HUDEP-2 (cell line): ENCODE measurements at regions not wholly inside any gene's neighbourhood (a gene's known extent, or its start where the extent isn't known, plus 50 kb on each side); places are given as distances from the start of the nearest gene placed in this dataset.

ENCODE experiments used
- DNase-seq, 76 experiments: peaks; one replicate each; lab custom pipeline; 2025; ENCODE audit not compliant: unreplicated experiment in 76 of 76; lab: John Stamatoyannopoulos, UW

- no peak for DNase-seq
Observed at GRCh38 chr3:21801631-21802030, 50.6 kb upstream of the ZNF385D start.

GRCh38 chr3:21803604-21804003 is 52.6 kb upstream of the ZNF385D start:
- DNase-seq, result no peak

- no peak for DNase-seq
Observed at GRCh38 chr3:21804330-21804729, 53.3 kb upstream of the ZNF385D start.

GRCh38 chr3:21806733-21807132 is 55.7 kb upstream of the ZNF385D start:
- no peak for DNase-seq

GRCh38 chr3:21825684-21826083 is 74.7 kb upstream of the ZNF385D start:
- DNase-seq, result no peak

GRCh38 chr3:21826416-21826815 is 75.4 kb upstream of the ZNF385D start:
- DNase-seq, result no peak

GRCh38 chr3:21830541-21830940 is 79.5 kb upstream of the ZNF385D start:
- no peak for DNase-seq

- no peak for DNase-seq
Observed at GRCh38 chr3:21835264-21835663, 84.3 kb upstream of the ZNF385D start.

GRCh38 chr3:21836227-21836626 is 85.2 kb upstream of the ZNF385D start:
- DNase-seq, result no peak

GRCh38 chr3:21839176-21839575 is 88.2 kb upstream of the ZNF385D start:
- DNase-seq, result no peak

GRCh38 chr3:21839592-21839991 is 88.6 kb upstream of the ZNF385D start:
- DNase-seq, result peak in 3 of 76 experiments; percentile 1 to 10 (median 7)

GRCh38 chr3:21847005-21847404 is 96.0 kb upstream of the ZNF385D start:
- no peak for DNase-seq

- DNase-seq, result no peak
Observed at GRCh38 chr3:21859124-21860081, 108.4 kb upstream of the ZNF385D start.

- no peak for DNase-seq
Observed at GRCh38 chr3:21860082-21860475, 109.1 kb upstream of the ZNF385D start.

GRCh38 chr3:21860657-21861056 is 109.6 kb upstream of the ZNF385D start:
- no peak for DNase-seq

GRCh38 chr3:21876782-21877181 is 125.8 kb upstream of the ZNF385D start:
- no peak for DNase-seq

- DNase-seq, result no peak
Observed at GRCh38 chr3:21877214-21877754, 126.3 kb upstream of the ZNF385D start.

- no peak for DNase-seq
Observed at GRCh38 chr3:21879184-21879886, 128.3 kb upstream of the ZNF385D start.

- no peak for DNase-seq
Observed at GRCh38 chr3:21888656-21889055, 137.6 kb upstream of the ZNF385D start.

- DNase-seq, result no peak
Observed at GRCh38 chr3:21889166-21889565, 138.2 kb upstream of the ZNF385D start.

- DNase-seq, result no peak
Observed at GRCh38 chr3:21892104-21892503, 141.1 kb upstream of the ZNF385D start.

- DNase-seq, result no peak
Observed at GRCh38 chr3:21893242-21893641, 142.2 kb upstream of the ZNF385D start.
